HG03066 (cell line): ENCODE measurements at regions not wholly inside any gene's neighbourhood (a gene's known extent, or its start where the extent isn't known, plus 50 kb on each side); places are given as distances from the start of the nearest gene placed in this dataset.

Source experiments
- ATAC-seq: cut with Tn5 transposase; IDR thresholded peaks from one replicate; pipeline ENCODE4 v1.9.1; 2021; ENCODE audit warnings: low read depth; ENCODE audit not compliant: unreplicated experiment

DNA sequence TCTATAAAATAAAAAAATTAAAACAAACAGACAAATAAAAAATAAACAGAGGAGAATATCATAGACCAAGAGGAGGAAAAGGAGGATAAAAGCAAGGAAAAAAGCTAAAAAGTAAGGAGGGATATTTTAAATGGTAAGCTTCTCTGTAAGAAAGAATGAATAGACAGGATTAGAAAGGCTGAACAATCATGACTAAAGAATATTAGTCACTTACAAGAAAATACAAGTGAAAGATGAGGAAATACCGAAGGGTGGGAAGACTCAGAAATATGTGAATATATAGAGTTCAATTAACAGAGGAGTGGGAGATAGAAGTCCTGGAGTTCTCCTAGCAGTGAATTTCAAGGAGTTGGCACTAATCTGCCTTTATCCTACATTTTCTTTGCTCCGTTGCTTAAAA lies 162.6 kb downstream of the RTL3 start:
- ATAC-seq: no peak

DNA sequence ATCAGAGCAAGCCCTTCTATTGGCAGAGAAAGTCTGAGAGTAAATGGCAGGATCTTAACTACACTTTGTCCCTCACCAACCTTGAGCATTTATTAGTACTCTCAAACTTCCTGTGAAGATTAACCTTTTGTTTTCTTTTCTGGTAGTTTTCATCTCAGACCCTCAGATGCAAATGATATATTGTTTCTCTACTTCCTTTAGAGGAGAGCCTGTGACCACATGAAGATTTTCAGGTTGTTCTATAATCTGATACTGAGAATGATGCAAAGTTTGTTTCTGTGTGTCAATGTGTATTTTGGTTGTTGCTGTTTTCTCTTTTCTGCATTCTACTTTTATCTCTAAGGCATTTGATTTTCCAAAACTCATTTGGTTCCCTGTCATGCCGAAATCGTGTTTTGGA lies 165.8 kb upstream of the CYSLTR1 start:
- peak; percentile 89 for ATAC-seq

DNA sequence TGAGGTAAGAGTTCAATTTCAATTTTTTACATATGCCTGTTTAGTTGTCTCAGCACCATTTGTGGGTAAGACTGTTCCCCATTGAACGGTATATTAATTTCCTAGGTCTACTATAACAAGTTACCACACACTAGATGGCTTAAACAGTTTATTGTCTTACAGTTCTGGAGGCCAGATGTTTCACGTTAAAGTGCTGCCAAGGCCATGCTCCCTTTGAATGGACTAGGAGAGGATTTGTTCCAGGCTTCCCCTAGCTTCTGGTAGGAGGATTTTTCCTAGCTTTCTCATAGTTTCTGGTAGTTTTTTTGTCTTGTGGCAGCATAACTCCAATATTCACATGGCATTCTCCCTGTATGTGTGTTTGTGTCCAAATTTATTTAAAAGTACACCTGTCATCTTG lies 149.3 kb upstream of the CYSLTR1 start:
- no peak for ATAC-seq

DNA sequence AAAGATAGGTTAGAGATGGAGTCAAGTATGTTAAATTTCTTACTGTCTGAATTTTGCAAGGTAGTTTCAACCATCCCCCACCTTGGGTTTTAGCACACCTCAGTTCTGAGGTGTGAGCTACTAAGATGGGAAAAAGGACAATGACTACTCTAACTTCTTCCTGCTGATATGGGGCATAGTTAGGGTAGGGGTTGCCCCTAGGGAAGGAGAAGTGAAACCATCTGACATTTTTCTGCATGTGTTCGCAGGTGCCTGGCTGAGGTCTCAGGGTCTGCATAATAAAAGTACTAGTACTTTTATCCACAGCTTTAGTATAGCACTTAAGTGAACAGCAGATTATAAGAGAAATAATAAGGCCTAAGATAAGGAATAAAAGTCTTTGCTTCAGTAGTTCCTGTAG lies 129.5 kb upstream of the CYSLTR1 start:
- ATAC-seq: no peak

DNA sequence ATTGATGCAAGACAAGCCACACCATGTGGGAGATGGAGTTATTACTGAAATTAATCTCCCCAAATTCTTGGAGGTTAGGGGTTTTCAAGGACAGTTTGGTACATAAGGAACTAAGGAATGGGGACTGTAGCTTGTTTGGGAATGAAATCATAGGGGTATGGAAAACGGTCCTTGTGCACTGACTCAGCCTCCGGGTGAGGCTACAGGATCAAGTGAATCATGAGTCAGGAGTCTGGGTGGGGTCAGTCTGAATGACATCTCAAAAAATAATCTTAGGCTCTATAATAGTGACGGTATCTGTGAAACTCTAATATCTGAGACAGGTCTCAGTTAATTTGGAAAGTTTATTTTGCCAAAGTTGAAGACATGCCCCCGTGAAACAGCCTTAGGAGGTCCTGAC lies 128.5 kb upstream of the CYSLTR1 start:
- ATAC-seq: no peak

DNA sequence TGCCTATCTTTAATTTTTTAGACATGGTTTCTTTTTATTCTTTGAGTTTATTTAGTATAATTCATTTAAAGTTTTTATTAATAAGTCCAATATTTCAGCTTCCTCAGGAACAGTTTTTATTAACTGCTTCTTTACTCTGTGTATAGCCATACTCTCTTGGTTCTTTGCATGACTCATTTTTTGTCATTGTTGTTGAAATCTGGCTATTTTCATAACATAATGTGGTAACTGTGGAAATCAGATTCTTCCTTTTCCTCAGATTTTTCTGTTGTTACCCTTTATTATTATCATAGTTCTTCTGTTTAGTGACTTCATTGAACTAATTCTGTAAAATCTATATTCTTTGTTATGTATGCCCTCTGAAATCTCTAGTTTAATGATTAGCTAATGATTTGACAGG lies 124.9 kb upstream of the CYSLTR1 start:
- ATAC-seq: no peak

DNA sequence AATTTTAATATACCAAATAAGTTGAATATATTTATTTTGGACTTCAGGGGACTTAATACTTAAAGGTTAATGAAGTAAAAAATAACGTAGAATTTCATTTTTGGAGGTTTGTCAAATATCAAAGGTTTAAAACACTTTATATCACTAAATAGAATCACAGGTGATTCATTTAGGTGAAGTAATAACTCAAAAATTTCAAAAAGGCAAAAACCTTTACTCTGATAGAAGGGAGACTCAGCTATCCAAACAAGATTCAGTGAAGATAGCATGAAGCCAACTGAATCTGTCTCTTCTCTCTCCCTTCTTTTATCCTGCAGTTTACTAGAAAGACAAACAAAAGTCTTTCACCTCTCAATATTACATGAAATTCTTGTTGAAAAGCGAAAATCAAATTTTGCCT lies 110.2 kb upstream of the CYSLTR1 start:
- ATAC-seq: no peak

DNA sequence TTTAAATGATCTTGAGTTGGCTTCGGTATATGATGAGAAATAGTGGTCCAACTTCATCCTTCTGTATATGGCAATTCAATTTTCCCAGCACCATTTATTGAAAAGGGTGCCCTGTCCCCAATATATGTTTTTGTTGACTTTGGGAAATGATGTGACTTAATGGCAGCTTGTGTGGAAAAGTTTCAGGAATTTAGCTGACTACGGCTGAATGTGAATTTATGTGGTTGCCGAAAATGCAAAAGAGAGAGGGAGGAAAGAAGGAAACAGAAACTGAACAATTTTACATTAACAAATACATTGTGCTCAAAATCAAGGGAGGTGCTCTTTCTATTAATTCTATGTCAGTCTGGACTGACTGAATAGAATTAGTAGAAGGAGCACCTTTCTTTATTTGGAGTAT lies 101.8 kb upstream of the CYSLTR1 start:
- ATAC-seq: no peak

DNA sequence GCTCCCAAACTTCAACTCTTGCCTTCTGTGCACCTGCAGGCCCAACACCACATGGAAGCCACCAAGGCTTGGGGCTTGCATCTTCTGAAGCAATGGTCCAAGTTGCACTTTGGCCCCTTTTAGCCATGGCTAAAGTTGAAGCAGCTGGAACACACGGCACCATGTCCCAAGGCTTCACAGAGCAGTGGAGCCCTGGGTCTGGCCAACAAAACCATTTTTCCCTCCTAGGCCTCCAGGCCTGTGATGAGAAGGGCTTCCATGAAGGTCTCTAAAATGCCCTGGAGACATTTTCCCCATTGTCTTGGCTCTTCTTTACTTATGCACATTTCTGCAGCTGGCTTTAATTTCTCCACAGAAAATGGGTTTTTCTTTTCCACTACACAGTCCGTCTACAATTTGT lies 61.3 kb upstream of the CYSLTR1 start:
- no peak for ATAC-seq

DNA sequence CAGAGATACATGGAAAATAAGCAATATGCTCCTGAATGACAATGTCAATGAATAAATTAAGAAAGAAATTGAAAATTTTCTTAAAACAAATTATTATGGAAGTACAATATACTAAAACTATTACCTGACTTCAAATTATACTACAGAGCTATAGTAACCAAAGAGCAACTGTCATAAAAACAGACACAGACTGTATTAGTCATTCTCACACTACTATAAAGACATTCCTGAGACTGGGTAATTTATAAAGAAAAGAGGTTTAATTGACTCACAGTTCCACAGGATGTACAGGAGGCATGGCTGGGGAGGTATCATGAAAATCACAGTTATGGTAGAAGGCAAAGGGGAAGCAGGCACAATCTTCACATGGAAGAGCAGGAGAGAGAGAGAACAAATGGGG lies 60.0 kb upstream of the CYSLTR1 start:
- no peak for ATAC-seq

DNA sequence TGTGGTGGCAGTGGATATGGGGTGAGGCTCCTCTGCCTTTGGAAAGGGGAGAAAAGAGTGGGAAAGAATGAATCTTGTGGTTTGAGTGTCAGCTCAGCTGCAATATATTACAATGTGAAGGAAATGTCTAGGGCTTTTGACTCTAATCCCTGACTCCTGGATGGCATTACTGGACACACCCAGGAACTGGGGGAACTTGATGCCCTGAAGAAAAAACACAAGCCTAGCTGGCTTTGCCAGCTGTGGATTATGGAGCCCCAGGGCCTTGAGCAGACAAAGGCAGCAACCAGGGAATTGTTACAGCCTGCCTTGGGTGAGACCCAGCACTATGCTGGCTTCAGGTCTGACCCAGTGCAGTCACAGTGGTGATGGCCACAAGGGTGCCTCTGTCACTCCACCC lies 57.1 kb upstream of the CYSLTR1 start:
- no peak for ATAC-seq

DNA sequence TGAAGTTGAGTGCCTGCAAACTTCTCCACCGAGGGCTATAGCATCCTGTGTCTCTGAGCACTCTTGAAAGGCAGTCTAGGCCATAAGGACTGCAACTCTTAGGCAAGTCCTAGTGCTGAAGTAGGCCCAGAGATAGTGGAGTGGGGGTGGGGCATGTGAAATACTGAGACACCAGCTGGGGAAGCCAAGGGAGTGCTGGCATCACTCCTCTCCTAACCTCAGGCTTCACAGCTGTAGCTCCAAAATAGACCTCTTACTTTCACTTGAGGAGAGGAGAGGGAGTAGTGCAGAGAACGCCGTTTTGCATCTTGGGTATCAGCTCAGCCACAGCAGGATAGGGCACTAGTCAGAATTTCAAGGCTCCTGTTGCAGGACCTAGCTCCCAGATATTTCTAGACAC lies 56.2 kb upstream of the CYSLTR1 start:
- no peak for ATAC-seq

DNA sequence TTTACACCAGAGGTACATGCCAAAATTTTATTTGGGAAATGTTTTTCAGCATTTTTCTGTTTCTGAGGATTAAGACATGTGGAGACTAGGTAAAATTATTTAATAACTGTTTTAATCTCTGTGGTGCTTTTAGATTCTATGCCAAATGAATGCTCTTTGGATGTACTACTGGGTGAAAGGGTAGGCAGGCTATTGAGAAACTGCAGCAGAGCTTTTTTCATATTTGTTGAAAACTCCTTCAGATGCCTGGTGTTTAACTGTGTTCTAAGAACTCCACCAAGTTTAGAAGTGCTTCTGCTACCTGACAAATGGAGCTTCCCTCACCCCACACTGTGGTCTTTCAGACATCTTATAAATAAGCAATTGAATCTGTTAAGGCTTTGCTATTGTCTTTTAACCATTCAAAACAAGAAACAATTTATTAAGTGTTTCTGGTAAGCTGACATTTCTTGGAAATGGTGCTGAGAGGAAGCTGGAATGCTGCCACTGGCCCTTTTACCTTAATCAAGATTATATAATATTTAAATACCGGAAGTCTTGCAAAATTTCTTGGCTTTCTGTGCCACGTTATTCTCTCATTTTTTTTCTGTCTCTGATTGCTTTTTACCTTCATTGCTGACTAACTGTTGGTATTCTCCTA lies 51.2 kb upstream of the CYSLTR1 start:
- ATAC-seq: no peak
